ENCODE measurements at regions not wholly inside any gene's neighbourhood (a gene's known extent, or its start where the extent isn't known, plus 50 kb on each side); places are given as distances from the start of the nearest gene placed in this dataset.

GRCh38 chr3:59299561-59299960 lies 249.7 kb upstream of the CFAP20DC start:
- Histone ChIP-seq H3K27ac (ENCODE audit: low read depth in 1 of 2, low read length in 1 of 2) (no peak overlapping the region), H3K4me3 (ENCODE audit: low read length in 2 of 2) (no peak overlapping the region), H3K36me3 (ENCODE audit: control insufficient read depth in 2 of 2, insufficient read depth in 2 of 2, low read length in 1 of 2) (no peaks in the 10 kb centered on the region), H3K27me3 (ENCODE audit: control insufficient read depth in 2 of 2, insufficient read depth in 1 of 2, low read length in 1 of 2) (no peaks in the 10 kb centered on the region), H3K4me1 (ENCODE audit: control insufficient read depth in 2 of 2, insufficient read depth in 2 of 2, low read length in 2 of 2) (no peaks in the 10 kb centered on the region), H3K9me3 (ENCODE audit: control insufficient read depth in 2 of 2, insufficient read depth in 1 of 2, low read length in 1 of 2) (no peaks in the 10 kb centered on the region)
- WGBS = 98% methylated on average over 2 of the region's 2 CpGs
- DNase-seq (ENCODE audit: low read depth in 6 of 9, low spot score in 9 of 9) = no peak

DNA sequence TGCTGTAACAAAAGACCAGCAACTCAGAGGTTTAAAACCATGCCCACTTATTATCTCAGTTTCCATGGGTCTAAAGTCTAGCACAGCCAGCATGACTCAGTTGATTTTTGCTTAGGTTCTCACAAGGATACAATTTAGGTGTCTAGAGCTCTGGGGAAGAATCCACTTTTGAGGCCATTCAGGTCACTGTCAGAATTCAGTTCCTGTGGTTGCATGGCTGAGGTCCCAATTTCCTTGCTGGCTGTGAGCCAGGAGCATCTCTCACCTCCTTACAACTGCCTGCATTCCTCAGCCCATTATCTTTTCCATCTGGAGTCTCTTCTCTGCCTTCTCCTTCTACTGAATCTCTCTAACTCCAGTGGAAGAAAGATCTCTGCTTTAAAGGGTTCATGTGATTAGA lies 240.5 kb upstream of the CFAP20DC start:
- H3K36me3 ChIP-seq (ENCODE audit: control insufficient read depth in 2 of 2, insufficient read depth in 2 of 2, low read length in 1 of 2) = no peaks in the 10 kb centered on the region
- no peaks in the 10 kb centered on the region for H3K4me1 ChIP-seq (ENCODE audit: control insufficient read depth in 2 of 2, insufficient read depth in 2 of 2, low read length in 2 of 2)
- H3K9me3 ChIP-seq (ENCODE audit: control insufficient read depth in 2 of 2, insufficient read depth in 1 of 2, low read length in 1 of 2) = no peaks in the 10 kb centered on the region
- no peak overlapping the region for H3K27ac ChIP-seq (ENCODE audit: low read depth in 1 of 2, low read length in 1 of 2)
- H3K4me3 ChIP-seq (ENCODE audit: low read length in 2 of 2) = no peak overlapping the region
- DNase-seq (ENCODE audit: low read depth in 6 of 9, low spot score in 9 of 9) = no peak
- no peaks in the 10 kb centered on the region for H3K27me3 ChIP-seq (ENCODE audit: control insufficient read depth in 2 of 2, insufficient read depth in 1 of 2, low read length in 1 of 2)

DNA sequence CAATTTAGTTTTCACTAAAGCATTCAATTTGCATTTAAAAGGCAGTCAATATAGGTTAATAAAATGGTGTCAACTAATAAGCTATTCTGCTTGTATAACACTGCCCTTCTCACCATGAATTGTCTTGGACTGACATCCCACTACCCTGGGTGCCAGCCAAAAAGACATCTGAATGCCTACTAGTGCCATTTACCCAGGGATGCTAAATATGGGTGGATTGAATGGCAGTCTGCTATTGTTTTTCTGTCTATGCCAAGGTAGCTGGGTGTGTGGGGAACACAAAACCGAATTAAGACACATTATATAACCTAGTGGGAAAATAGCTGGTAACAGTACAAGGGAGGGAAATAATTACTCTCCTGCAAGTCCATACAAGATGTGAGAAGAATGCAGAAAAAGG lies 240.0 kb upstream of the CFAP20DC start:
- WGBS = 85% methylated on average over 1 of the region's 1 CpG
- no peak overlapping the region for H3K4me3 ChIP-seq (ENCODE audit: low read length in 2 of 2)
- no peak overlapping the region for H3K27ac ChIP-seq (ENCODE audit: low read depth in 1 of 2, low read length in 1 of 2)
- H3K27me3 ChIP-seq (ENCODE audit: control insufficient read depth in 2 of 2, insufficient read depth in 1 of 2, low read length in 1 of 2) = no peaks in the 10 kb centered on the region
- no peak for DNase-seq (ENCODE audit: low read depth in 6 of 9, low spot score in 9 of 9)
- H3K9me3 ChIP-seq (ENCODE audit: control insufficient read depth in 2 of 2, insufficient read depth in 1 of 2, low read length in 1 of 2) = no peaks in the 10 kb centered on the region
- no peaks in the 10 kb centered on the region for H3K4me1 ChIP-seq (ENCODE audit: control insufficient read depth in 2 of 2, insufficient read depth in 2 of 2, low read length in 2 of 2)
- H3K36me3 ChIP-seq (ENCODE audit: control insufficient read depth in 2 of 2, insufficient read depth in 2 of 2, low read length in 1 of 2) = no peaks in the 10 kb centered on the region

GRCh38 chr3:59288951-59289350 lies 239.1 kb upstream of the CFAP20DC start:
- H3K36me3 ChIP-seq (ENCODE audit: control insufficient read depth in 2 of 2, insufficient read depth in 2 of 2, low read length in 1 of 2) = no peaks in the 10 kb centered on the region
- H3K4me3 ChIP-seq (ENCODE audit: low read length in 2 of 2) = no peak overlapping the region
- 63% methylated on average over 3 of the region's 3 CpGs for WGBS
- H3K9me3 ChIP-seq (ENCODE audit: control insufficient read depth in 2 of 2, insufficient read depth in 1 of 2, low read length in 1 of 2) = no peaks in the 10 kb centered on the region
- H3K4me1 ChIP-seq (ENCODE audit: control insufficient read depth in 2 of 2, insufficient read depth in 2 of 2, low read length in 2 of 2) = no peaks in the 10 kb centered on the region
- no peak overlapping the region for H3K27ac ChIP-seq (ENCODE audit: low read depth in 1 of 2, low read length in 1 of 2)
- H3K27me3 ChIP-seq (ENCODE audit: control insufficient read depth in 2 of 2, insufficient read depth in 1 of 2, low read length in 1 of 2) = no peaks in the 10 kb centered on the region
- no peak for DNase-seq (ENCODE audit: low read depth in 6 of 9, low spot score in 9 of 9)

DNA sequence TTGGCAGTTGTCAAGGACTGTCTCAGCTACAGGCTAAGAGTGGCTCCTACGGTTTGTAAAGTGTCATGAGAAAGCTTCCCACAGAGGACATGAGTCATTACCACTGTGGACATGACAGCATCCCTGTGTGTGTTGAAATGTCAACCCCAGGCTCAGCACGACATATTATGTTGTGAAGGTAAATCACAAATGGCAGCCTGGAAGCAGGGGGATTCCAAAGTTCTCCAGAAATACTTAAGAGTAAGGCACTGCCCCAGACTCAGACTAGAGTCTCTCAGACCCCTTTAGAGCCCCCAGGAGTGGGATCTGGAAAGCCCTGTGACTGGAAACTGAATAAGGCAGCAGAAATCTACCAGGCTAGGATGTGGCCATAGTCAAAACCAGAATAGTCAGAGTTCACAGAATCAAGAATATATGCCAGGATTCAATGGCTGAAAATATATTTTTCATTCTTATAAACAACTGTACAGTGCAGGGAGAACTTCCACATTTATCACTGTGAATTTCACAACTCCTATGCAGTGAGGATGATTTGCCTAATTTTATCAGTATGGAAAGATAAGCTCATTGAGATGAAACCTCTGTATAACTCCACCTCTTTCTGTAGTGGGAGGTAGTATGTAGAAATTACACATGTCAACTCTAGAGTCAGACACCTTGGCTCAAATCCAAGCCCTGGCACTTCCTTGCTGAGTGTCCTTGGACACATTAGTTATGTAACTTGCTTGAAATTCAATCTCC lies 237.1 kb upstream of the CFAP20DC start:
- no peak overlapping the region for H3K4me3 ChIP-seq (ENCODE audit: low read length in 2 of 2)
- no peaks in the 10 kb centered on the region for H3K27me3 ChIP-seq (ENCODE audit: control insufficient read depth in 2 of 2, insufficient read depth in 1 of 2, low read length in 1 of 2)
- H3K27ac ChIP-seq (ENCODE audit: low read depth in 1 of 2, low read length in 1 of 2) = no peak overlapping the region
- no peaks in the 10 kb centered on the region for H3K9me3 ChIP-seq (ENCODE audit: control insufficient read depth in 2 of 2, insufficient read depth in 1 of 2, low read length in 1 of 2)
- no peaks in the 10 kb centered on the region for H3K4me1 ChIP-seq (ENCODE audit: control insufficient read depth in 2 of 2, insufficient read depth in 2 of 2, low read length in 2 of 2)
- H3K36me3 ChIP-seq (ENCODE audit: control insufficient read depth in 2 of 2, insufficient read depth in 2 of 2, low read length in 1 of 2) = no peaks in the 10 kb centered on the region
- no peak for DNase-seq (ENCODE audit: low read depth in 6 of 9, low spot score in 9 of 9)
- WGBS = 83% methylated on average over 2 of the region's 2 CpGs

GRCh38 chr3:59285560-59285959 lies 235.7 kb upstream of the CFAP20DC start:
- no peak for DNase-seq (ENCODE audit: low read depth in 6 of 9, low spot score in 9 of 9)
- H3K27ac ChIP-seq (ENCODE audit: low read depth in 1 of 2, low read length in 1 of 2) = no peak overlapping the region
- H3K4me1 ChIP-seq (ENCODE audit: control insufficient read depth in 2 of 2, insufficient read depth in 2 of 2, low read length in 2 of 2) = no peaks in the 10 kb centered on the region
- no peaks in the 10 kb centered on the region for H3K36me3 ChIP-seq (ENCODE audit: control insufficient read depth in 2 of 2, insufficient read depth in 2 of 2, low read length in 1 of 2)
- H3K9me3 ChIP-seq (ENCODE audit: control insufficient read depth in 2 of 2, insufficient read depth in 1 of 2, low read length in 1 of 2) = no peaks in the 10 kb centered on the region
- no peaks in the 10 kb centered on the region for H3K27me3 ChIP-seq (ENCODE audit: control insufficient read depth in 2 of 2, insufficient read depth in 1 of 2, low read length in 1 of 2)
- 98% methylated on average over 2 of the region's 2 CpGs for WGBS
- H3K4me3 ChIP-seq (ENCODE audit: low read length in 2 of 2) = no peak overlapping the region

DNA sequence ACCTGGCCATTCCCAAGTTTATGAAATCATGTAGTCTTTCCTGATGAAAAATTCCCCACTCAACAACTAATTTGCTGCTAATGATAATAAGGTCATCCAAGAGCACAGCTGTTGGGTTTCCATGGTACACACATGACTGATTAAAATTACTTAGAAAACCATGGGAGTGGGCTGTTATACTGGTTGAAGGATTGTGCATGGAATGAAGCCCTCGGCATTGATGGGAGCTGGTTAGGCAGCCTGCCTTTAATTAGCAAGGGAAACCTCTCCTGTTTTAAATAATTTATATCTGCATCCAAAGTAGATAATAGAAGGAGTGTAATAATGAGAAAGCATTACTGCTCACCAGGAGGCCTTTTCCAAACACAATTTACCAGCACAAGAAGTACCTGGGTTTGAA lies 235.1 kb upstream of the CFAP20DC start:
- H3K4me3 ChIP-seq (ENCODE audit: low read length in 2 of 2) = no peak overlapping the region
- H3K36me3 ChIP-seq (ENCODE audit: control insufficient read depth in 2 of 2, insufficient read depth in 2 of 2, low read length in 1 of 2) = no peaks in the 10 kb centered on the region
- no peaks in the 10 kb centered on the region for H3K27me3 ChIP-seq (ENCODE audit: control insufficient read depth in 2 of 2, insufficient read depth in 1 of 2, low read length in 1 of 2)
- no peak overlapping the region for H3K27ac ChIP-seq (ENCODE audit: low read depth in 1 of 2, low read length in 1 of 2)
- DNase-seq (ENCODE audit: low read depth in 6 of 9, low spot score in 9 of 9) = no peak
- H3K4me1 ChIP-seq (ENCODE audit: control insufficient read depth in 2 of 2, insufficient read depth in 2 of 2, low read length in 2 of 2) = no peaks in the 10 kb centered on the region
- 100% methylated on average over 1 of the region's 1 CpG for WGBS
- no peaks in the 10 kb centered on the region for H3K9me3 ChIP-seq (ENCODE audit: control insufficient read depth in 2 of 2, insufficient read depth in 1 of 2, low read length in 1 of 2)

DNA sequence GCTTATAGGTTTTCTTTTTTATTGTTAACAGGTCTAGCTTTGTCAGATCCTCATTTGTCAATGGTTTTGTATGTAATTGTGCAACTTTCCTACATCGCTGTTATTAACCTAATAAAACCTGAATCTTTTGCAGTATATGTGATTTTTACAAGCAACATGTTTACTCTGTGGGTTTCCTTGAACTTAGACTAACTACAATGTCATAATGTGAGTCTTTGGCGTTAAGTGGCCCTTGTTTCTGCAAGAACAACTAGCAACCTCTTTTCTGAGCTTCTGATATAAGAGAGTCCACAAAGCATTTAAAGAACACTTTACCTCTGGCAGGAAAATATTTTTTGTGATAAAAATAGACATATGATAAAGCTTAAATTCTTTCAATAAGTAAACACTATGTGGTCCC lies 230.3 kb upstream of the CFAP20DC start:
- 96% methylated on average over 2 of the region's 2 CpGs for WGBS
- Histone ChIP-seq H3K4me3 (ENCODE audit: low read length in 2 of 2) (no peak overlapping the region), H3K4me1 (ENCODE audit: control insufficient read depth in 2 of 2, insufficient read depth in 2 of 2, low read length in 2 of 2) (no peaks in the 10 kb centered on the region), H3K9me3 (ENCODE audit: control insufficient read depth in 2 of 2, insufficient read depth in 1 of 2, low read length in 1 of 2) (no peaks in the 10 kb centered on the region), H3K27me3 (ENCODE audit: control insufficient read depth in 2 of 2, insufficient read depth in 1 of 2, low read length in 1 of 2) (no peaks in the 10 kb centered on the region), H3K27ac (ENCODE audit: low read depth in 1 of 2, low read length in 1 of 2) (no peak overlapping the region), H3K36me3 (ENCODE audit: control insufficient read depth in 2 of 2, insufficient read depth in 2 of 2, low read length in 1 of 2) (no peaks in the 10 kb centered on the region)
- no peak for DNase-seq (ENCODE audit: low read depth in 6 of 9, low spot score in 9 of 9)

GRCh38 chr3:59277816-59278215 lies 228.0 kb upstream of the CFAP20DC start:
- Histone ChIP-seq H3K36me3 (ENCODE audit: control insufficient read depth in 2 of 2, insufficient read depth in 2 of 2, low read length in 1 of 2) (no peaks in the 10 kb centered on the region), H3K27ac (ENCODE audit: low read depth in 1 of 2, low read length in 1 of 2) (no peak overlapping the region), H3K4me1 (ENCODE audit: control insufficient read depth in 2 of 2, insufficient read depth in 2 of 2, low read length in 2 of 2) (no peaks in the 10 kb centered on the region), H3K9me3 (ENCODE audit: control insufficient read depth in 2 of 2, insufficient read depth in 1 of 2, low read length in 1 of 2) (no peaks in the 10 kb centered on the region), H3K4me3 (ENCODE audit: low read length in 2 of 2) (no peak overlapping the region), H3K27me3 (ENCODE audit: control insufficient read depth in 2 of 2, insufficient read depth in 1 of 2, low read length in 1 of 2) (no peaks in the 10 kb centered on the region)
- 84% methylated on average over 1 of the region's 1 CpG for WGBS
- DNase-seq (ENCODE audit: low read depth in 6 of 9, low spot score in 9 of 9) = no peak

DNA sequence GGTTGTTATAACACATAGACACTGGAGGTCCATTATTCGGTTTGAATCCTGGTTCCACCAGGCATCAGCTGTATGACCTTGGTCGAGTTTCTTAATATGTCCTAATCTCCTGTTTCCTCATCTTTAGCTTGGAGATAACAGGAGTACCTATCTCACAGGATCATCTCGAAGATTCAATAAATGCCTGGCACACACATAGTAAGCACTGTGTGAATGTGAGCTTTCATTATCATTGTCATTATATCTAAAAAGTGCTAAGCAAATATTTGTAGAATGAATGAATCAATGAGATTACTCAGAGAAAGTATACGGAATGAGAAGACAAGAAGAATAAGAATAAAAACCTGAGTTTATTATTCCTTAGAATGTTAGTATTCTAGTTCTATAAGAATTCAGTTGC lies 227.4 kb upstream of the CFAP20DC start:
- no peak for DNase-seq (ENCODE audit: low read depth in 6 of 9, low spot score in 9 of 9)
- H3K27ac ChIP-seq (ENCODE audit: low read depth in 1 of 2, low read length in 1 of 2) = no peak overlapping the region

More for the DNA sequence above, 227.4 kb upstream of the CFAP20DC start:
- H3K36me3 ChIP-seq (ENCODE audit: control insufficient read depth in 2 of 2, insufficient read depth in 2 of 2, low read length in 1 of 2) = no peaks in the 10 kb centered on the region
- H3K4me1 ChIP-seq (ENCODE audit: control insufficient read depth in 2 of 2, insufficient read depth in 2 of 2, low read length in 2 of 2) = no peaks in the 10 kb centered on the region
- 95% methylated on average over 4 of the region's 4 CpGs for WGBS
- H3K4me3 ChIP-seq (ENCODE audit: low read length in 2 of 2) = no peak overlapping the region
- no peaks in the 10 kb centered on the region for H3K9me3 ChIP-seq (ENCODE audit: control insufficient read depth in 2 of 2, insufficient read depth in 1 of 2, low read length in 1 of 2)
- no peaks in the 10 kb centered on the region for H3K27me3 ChIP-seq (ENCODE audit: control insufficient read depth in 2 of 2, insufficient read depth in 1 of 2, low read length in 1 of 2)

Data from thymus (tissue), 11 donors.